ENCODE measurements at regions not wholly inside any gene's neighbourhood (a gene's known extent, or its start where the extent isn't known, plus 50 kb on each side); places are given as distances from the start of the nearest gene placed in this dataset.
"Not testable (repeated sequence)": the region's sequence is repeated elsewhere in the genome, so short reads cannot be mapped to it uniquely, and the experiment has no call there.

GRCh38 chr13:87982400-87982799 is 311.2 kb downstream of the SLITRK5 start:
- no peak for DNase-seq (ENCODE audit: low spot score)

GRCh38 chr13:87986639-87987250 is 315.6 kb downstream of the SLITRK5 start:
- DNase-seq (ENCODE audit: low spot score): no peak

GRCh38 chr13:87998081-87998480 is 326.9 kb downstream of the SLITRK5 start:
- no peak for DNase-seq (ENCODE audit: low spot score)

GRCh38 chr13:87999240-87999700 is 328.1 kb downstream of the SLITRK5 start:
- DNase-seq (ENCODE audit: low spot score): no peak

- DNase-seq (ENCODE audit: low spot score): no peak
Measured at GRCh38 chr13:87999788-88000187, 328.6 kb downstream of the SLITRK5 start.

DNA sequence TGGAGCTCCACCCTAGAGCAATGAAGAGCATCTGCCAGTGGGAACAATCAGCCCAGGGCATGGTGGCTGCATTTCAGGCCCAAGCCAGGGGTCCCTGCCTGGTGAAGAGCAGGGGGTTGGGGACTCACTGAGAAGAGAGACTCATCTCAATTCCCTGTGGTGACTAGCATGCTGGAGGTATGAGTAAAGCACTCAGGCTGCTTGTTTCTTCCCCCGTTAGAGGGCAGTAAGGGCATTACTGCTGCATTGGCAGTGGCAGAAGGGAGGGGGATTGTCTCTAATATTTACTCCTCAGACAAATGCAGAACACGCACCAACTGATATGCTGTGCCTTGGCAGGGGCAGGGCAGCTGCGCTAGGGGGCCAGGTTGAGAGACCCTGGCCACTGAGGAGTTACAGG is 329.1 kb downstream of the SLITRK5 start:
- DNase-seq (ENCODE audit: low spot score): no peak

DNA sequence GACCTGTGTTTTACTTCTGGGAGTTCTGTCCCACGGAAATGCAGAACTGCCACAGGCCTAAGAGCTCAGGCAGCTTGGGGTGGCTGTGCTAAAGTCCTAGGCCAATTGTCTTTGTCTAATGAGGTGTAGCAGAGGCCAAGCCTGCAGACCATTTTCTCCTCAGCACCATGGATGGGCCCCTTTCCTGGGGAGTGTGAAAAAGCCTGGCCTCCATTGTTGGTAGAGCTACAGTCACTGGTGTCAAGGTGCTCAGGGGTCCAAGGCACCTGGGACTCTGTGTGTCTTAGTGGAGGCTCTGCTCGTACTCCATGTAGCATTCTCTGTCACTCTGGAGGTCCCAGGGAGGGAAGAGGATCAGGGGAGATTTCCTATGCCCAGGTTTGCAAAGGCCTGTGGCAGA is 329.6 kb downstream of the SLITRK5 start:
- DNase-seq (ENCODE audit: low spot score): no peak

- DNase-seq (ENCODE audit: low spot score): no peak
Measured at GRCh38 chr13:88005188-88005587, 334.0 kb downstream of the SLITRK5 start.

GRCh38 chr13:88014527-88014926 is 343.4 kb downstream of the SLITRK5 start:
- DNase-seq (ENCODE audit: low spot score): no peak

DNA sequence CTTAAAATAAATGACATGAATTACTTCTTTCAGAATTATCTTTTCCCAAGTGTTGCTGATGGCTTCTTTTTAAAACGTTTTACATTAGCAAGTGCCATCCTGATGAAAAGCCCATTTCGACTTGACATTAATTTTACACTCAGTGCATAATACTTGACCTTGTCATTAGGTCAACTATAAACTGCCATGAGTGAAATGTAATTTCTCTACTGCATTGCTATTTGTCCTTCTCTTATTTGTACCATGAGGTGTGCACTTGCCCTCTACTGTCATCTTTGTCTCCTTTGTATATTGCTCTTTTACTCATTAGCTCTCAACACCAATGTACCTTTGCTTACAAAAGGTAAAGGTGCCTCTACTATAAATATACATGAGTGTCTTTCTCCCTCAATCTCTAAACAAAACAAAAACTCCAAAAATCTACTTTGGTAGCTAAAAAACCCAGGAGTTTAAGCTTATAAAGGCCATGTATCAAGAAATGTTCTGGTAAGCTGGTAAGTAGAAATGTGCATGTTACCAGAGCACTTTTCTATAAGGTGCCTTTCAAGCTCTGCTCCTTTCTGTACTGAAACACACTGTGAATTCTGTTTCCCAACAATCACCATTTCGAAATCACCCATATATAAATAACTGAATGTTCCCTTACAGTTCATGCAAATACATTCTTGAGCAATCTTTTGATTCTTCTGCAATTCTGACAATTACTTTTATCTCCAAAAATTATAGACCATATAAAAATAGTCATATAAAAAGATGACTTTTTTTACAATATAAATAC is 351.4 kb downstream of the SLITRK5 start:
- no peak for DNase-seq (ENCODE audit: low spot score)

- DNase-seq (ENCODE audit: low spot score): no peak
Measured at GRCh38 chr13:88026241-88026640, 355.1 kb downstream of the SLITRK5 start.

DNA sequence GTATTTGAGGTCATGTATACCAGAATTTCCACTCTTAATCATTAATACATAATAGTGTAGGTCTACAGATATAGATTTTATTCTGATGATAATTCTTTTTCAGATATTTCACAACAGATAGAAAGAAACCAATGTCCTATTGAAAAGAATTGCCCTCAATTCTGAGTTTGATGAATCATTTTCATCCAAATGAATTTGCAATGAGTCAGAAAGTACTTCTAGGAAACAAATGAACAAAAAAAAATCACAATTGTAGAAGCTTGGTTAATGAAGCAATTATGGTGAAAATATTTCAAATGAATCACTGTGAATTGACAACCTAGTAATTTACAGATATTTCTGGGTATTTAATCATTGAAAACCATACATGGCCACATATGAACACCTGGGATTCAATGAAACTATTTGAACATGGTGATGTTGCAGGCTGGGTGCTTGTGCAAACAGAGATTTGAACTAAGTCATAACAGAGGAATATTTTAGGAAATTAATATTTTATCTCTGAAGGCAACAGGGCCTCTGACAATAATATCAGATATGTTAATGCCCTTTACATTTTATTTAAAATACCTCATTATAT is 360.9 kb downstream of the SLITRK5 start:
- DNase-seq (ENCODE audit: low spot score): no peak

DNA sequence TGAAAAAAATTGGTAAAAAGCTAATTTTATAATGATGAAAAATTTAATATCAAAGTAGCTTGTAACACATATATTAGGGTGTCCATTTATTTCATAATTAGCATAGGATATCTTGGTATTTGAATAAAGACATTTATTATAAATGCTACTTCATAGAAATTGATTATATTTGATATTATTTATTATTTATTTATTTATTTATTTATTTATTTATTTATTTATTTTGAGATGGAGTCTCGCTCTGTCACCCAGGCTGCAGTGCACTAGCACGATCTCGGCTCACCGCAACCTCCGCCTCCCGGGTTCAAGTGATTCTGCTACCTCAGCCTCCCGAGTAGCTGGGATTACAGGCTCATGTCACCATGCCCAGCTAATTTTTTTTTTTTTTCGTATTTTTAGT is 365.0 kb downstream of the SLITRK5 start:
- not testable (repeated sequence) for DNase-seq (ENCODE audit: low spot score)

- no peak for DNase-seq (ENCODE audit: low spot score)
Measured at GRCh38 chr13:88042489-88042888, 371.3 kb downstream of the SLITRK5 start.

DNA sequence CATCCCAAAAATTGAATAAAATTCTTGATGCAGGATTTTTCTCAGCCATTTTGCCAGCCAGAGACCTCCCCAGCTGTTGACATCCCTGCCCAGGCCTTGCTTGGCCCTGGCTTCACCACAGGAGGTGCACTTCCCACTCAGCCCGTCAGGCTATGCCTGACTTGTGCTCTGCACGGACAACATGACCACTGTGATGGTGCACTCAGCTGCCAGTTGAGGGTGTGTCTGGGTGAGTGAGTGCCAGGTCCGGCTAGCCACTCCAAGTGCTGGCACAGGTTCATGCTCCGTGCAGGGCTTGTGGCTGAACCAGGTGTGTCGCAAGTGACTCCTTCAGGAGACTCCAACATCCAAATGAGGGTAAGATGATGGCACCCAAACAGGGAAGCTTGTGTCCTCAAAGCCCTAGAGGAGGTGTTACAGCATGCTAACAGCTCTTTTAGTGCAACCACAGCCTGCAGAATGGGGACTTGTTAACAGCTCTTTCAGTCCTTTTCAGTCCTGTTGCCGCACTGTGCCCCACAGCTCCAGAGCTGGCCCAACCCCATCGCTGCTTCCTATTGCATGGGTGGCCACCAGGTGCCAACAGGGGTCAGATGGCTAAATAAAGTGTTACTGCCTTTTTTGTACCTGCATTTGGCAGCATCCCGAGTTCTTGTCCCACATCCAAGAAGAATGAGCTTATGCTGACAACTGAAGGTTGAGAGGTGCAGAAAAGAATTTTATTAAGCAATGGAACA is 380.7 kb downstream of the SLITRK5 start:
- DNase-seq (ENCODE audit: low spot score): no peak

- DNase-seq (ENCODE audit: low spot score): no peak
Measured at GRCh38 chr13:88063741-88064140, 392.6 kb downstream of the SLITRK5 start.

- no peak for DNase-seq (ENCODE audit: low spot score)
Measured at GRCh38 chr13:88066847-88067246, 395.7 kb downstream of the SLITRK5 start.

DNA sequence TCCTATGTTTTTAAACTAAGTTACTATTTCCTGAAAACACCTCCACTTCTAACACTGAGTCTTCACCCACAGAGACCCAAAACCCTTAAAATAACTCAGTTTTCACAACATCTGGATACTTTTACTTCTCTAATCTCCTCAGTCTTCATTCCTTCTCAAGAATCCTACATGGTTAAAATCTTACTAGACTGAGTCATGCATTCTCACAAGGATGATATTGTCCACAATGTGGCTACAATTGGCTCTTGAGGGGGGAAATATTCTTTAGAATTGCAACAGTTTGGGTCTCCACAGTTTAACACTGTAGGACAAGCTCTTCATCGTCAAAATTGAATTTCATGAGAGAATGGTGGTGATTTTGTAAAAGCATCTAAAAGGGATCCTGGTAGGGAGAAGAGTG is 397.1 kb downstream of the SLITRK5 start:
- DNase-seq (ENCODE audit: low spot score): no peak

- no peak for DNase-seq (ENCODE audit: low spot score)
Measured at GRCh38 chr13:88068975-88069374, 397.8 kb downstream of the SLITRK5 start.

GRCh38 chr13:88071371-88071770 is 400.2 kb downstream of the SLITRK5 start:
- no peak for DNase-seq (ENCODE audit: low spot score)

DNA sequence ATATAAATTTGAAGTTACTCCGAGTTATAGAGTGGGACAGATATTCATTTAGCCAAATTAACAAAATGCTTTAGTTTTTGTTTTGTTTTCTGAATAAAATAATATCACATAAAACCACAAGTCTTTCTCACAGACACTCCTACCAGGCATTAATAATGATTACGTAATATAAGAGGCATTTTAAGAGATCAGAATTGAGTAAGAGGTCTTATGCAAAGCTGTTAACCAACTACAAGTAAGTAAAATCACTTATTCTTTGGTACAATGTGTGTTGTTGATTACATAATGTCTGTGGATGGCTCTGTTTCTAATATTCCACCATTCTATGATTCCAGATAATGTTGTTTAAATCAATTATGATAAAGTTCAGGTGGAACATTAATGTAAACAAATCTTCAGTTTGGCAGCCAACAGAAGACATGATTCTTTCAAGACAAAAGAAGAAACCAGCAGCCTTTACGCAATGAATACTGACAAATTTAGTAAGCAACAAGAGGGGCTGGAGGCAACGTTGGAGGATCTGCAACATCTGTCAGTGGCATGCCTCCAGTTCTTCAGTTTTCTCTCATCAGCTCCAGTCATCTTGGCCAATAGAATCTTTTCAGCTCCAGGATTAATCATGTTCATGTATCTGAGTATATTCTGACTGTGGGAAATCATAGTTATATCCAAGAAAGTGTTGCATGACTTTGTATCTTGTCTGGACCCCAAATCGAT is 403.8 kb downstream of the SLITRK5 start:
- DNase-seq (ENCODE audit: low spot score): no peak

- no peak for DNase-seq (ENCODE audit: low spot score)
Measured at GRCh38 chr13:88085036-88085435, 413.9 kb downstream of the SLITRK5 start.

Data from mucosa of gallbladder (tissue), 1 donor.